CD4-positive, alpha-beta T cell (primary cell): ENCODE measurements at regions not wholly inside any gene's neighbourhood (a gene's known extent, or its start where the extent isn't known, plus 50 kb on each side); places are given as distances from the start of the nearest gene placed in this dataset.
"Not testable (repeated sequence)": the region's sequence is repeated elsewhere in the genome, so short reads cannot be mapped to it uniquely, and the experiment has no call there.

Source experiments
- ATAC-seq: fragments of 200-7000 bp; cut with Tn5 transposase; one replicate; pipeline ENCODE4 v1.10.0; 2022; ENCODE audit warnings: mild to moderate bottlenecking; ENCODE audit not compliant: poor library complexity
- CTCF ChIA-PET: fragments of 350-600 bp; sonication (Branson Sonifier 250); formaldehyde crosslinking; loops from one replicate; lab custom pipeline; 2021; ENCODE audit warnings: antibody characterized with exemption, inconsistent platforms; lab: Charles Lee
- POLR2A ChIA-PET: fragments of 350-600 bp; sonication (Branson Sonifier 250); formaldehyde crosslinking; loops from one replicate; lab custom pipeline; 2021; ENCODE audit warnings: antibody characterized with exemption, inconsistent platforms; lab: Charles Lee
- DNase-seq, 14 experiments: peaks; one replicate each; pipeline ENCODE4 v3.0.0-alpha.2; 2013 to 2020; ENCODE audit warnings: mixed read lengths in 2 of 14
- H3K27ac ChIP-seq, 2 donors: one replicate each; pipeline versions ENCODE4 v1.5.1 to v1.7.0; 2013; ENCODE audit warnings: low read length in 2 of 2, low read depth in 1 of 2, mild to moderate bottlenecking in 1 of 2
- H3K27me3 ChIP-seq, 2 experiments: 1 replicate in 1 of 2; 2 replicates in 1 of 2; pipeline versions ENCODE4 v1.6.1 to v1.7.0; 2013; ENCODE audit warnings: low read length in 2 of 2, control low read depth in 1 of 2, mild to moderate bottlenecking in 1 of 2, moderate library complexity in 1 of 2; ENCODE audit not compliant: insufficient read depth in 2 of 2, control insufficient read depth in 1 of 2
- H3K36me3 ChIP-seq: one replicate; pipeline ENCODE4 v1.6.1; 2013; ENCODE audit warnings: low read length, control low read depth; ENCODE audit not compliant: insufficient read depth
- H3K4me1 ChIP-seq: one replicate; pipeline ENCODE4 v1.6.1; 2013; ENCODE audit warnings: low read length, control low read depth; ENCODE audit not compliant: insufficient read depth
- H3K4me3 ChIP-seq: one replicate; pipeline ENCODE4 v1.5.1; 2013; ENCODE audit warnings: mild to moderate bottlenecking, low read length, moderate library complexity
- H3K9me3 ChIP-seq, 2 experiments: 1 replicate in 1 of 2; 2 replicates in 1 of 2; pipeline versions ENCODE4 v1.6.1 to v1.7.0; 2013; ENCODE audit warnings: low read length in 2 of 2, mild to moderate bottlenecking in 2 of 2, control low read depth in 1 of 2, moderate library complexity in 1 of 2; ENCODE audit not compliant: control insufficient read depth in 1 of 2, insufficient read depth in 1 of 2
- H3K27ac Mint-ChIP-seq: one replicate; pipeline ENCODE4 v1.8.0; 2020; ENCODE audit warnings: mixed read lengths
- H3K27me3 Mint-ChIP-seq: one replicate; pipeline ENCODE4 v1.8.0; 2021; ENCODE audit warnings: mixed read lengths
- H3K36me3 Mint-ChIP-seq: one replicate; pipeline ENCODE4 v1.8.0; 2021; ENCODE audit warnings: low read depth, mixed read lengths
- H3K4me1 Mint-ChIP-seq: one replicate; pipeline ENCODE4 v1.8.0; 2021; ENCODE audit warnings: low read depth, mixed read lengths
- H3K4me3 Mint-ChIP-seq: one replicate; pipeline ENCODE4 v1.8.0; 2020; ENCODE audit warnings: mild to moderate bottlenecking, mixed read lengths
- H3K9me3 Mint-ChIP-seq: one replicate; pipeline ENCODE4 v1.8.0; 2020; ENCODE audit warnings: mixed read lengths
- intact Hi-C, 2 experiments: fragments of 100-400 bp; cut with DNase I in 1 of 2; cut with micrococcal nuclease in 1 of 2; formaldehyde crosslinking; loops; one replicate each; pipeline versions ENCODE4 v1.15.1 to v1.9.0; 2023 to 2025; cut with DNase I, micrococcal nuclease
- TF ChIP-seq, protein P1 (sequence below): fragments of 200-600 bp; IDR thresholded peaks from one replicate; pipeline ENCODE4 v1.8.0; 2022; ENCODE audit warnings: antibody characterized with exemption, mild to moderate bottlenecking

DNA sequence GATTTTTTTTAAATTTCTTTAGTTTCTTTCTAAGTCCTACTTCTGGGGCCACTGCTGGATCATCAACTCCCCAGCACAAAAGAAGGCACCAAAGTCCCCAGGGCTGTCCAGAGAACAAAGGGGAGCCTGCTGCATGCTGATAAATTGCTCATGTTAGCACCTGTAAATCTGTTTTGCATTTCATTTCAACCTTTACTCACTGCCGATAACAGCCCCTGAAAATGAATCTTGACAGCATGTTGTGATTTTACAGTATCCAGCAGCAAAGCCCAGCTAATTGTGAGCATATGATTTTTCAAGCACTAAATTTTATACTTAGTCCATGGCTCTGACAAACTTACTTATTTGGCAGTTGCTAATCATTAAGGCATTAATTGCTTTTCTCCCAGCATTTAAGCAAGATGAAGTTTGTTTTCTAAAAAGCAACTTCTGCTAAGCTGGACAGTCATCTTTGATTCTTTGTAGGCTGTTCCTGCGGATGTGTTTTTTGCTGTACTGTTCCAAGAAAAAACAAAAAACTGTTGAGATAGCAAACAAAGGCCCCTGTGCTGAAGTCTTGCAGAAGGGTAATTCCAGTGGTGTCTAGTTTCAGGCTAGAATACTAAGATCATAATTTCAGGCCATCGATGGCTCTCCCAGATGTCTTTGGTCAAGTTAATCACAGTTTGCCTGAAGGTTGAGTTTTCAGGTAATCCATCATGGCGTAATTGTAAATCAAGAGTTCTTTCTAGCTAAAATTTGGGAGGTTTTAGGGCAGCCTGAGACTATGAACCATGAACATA is 73.1 kb upstream of the GAS1 start:
- Histone ChIP-seq H3K27me3 (peaks cover 0 to under 1% of the 10 kb centered on the region in 2 experiments), H3K4me3 (no peak overlapping the region), H3K36me3 (no peaks in the 10 kb centered on the region), H3K4me1 (no peaks in the 10 kb centered on the region), H3K27ac (no peak overlapping the region), H3K9me3 (peaks cover 0 to 3% of the 10 kb centered on the region in 2 experiments)
- peaks cover 21% of the 10 kb centered on the region for H3K27me3 Mint-ChIP-seq
- ChIA-PET CTCF (no interaction called here), POLR2A (no interaction called here)
- no peaks in the 10 kb centered on the region for H3K9me3 Mint-ChIP-seq
- TF ChIP-seq, protein P1, sequence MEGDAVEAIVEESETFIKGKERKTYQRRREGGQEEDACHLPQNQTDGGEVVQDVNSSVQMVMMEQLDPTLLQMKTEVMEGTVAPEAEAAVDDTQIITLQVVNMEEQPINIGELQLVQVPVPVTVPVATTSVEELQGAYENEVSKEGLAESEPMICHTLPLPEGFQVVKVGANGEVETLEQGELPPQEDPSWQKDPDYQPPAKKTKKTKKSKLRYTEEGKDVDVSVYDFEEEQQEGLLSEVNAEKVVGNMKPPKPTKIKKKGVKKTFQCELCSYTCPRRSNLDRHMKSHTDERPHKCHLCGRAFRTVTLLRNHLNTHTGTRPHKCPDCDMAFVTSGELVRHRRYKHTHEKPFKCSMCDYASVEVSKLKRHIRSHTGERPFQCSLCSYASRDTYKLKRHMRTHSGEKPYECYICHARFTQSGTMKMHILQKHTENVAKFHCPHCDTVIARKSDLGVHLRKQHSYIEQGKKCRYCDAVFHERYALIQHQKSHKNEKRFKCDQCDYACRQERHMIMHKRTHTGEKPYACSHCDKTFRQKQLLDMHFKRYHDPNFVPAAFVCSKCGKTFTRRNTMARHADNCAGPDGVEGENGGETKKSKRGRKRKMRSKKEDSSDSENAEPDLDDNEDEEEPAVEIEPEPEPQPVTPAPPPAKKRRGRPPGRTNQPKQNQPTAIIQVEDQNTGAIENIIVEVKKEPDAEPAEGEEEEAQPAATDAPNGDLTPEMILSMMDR: no peak
- H3K4me1 Mint-ChIP-seq: no peaks in the 10 kb centered on the region
- DNase-seq (no peak), ATAC-seq (no peak)
- intact Hi-C loops: no loop called here
- H3K27ac Mint-ChIP-seq: no peak overlapping the region
- H3K4me3 Mint-ChIP-seq: no peak overlapping the region
- no peaks in the 10 kb centered on the region for H3K36me3 Mint-ChIP-seq

GRCh38 chr9:87022178-87022577 is 74.9 kb upstream of the GAS1 start:
- no peaks in the 10 kb centered on the region for H3K9me3 Mint-ChIP-seq
- no peak for ATAC-seq
- CTCF ChIA-PET: no interaction called here
- no peak overlapping the region for H3K27ac ChIP-seq
- no peaks in the 10 kb centered on the region for H3K27me3 ChIP-seq
- no peaks in the 10 kb centered on the region for H3K4me1 ChIP-seq
- H3K4me3 Mint-ChIP-seq: no peak overlapping the region
- H3K27ac Mint-ChIP-seq: no peak overlapping the region
- intact Hi-C loops: no loop called here
- H3K36me3 Mint-ChIP-seq: no peaks in the 10 kb centered on the region
- H3K9me3 ChIP-seq: no peaks in the 10 kb centered on the region
- POLR2A ChIA-PET: no interaction called here
- no peak overlapping the region for H3K4me3 ChIP-seq
- H3K36me3 ChIP-seq: no peaks in the 10 kb centered on the region
- no peak for DNase-seq
- TF ChIP-seq, protein P1: no peak
- H3K27me3 Mint-ChIP-seq: peaks cover 31% of the 10 kb centered on the region
- H3K4me1 Mint-ChIP-seq: no peaks in the 10 kb centered on the region

- no peaks in the 10 kb centered on the region for H3K4me1 Mint-ChIP-seq
- peaks cover 2% of the 10 kb centered on the region for H3K9me3 Mint-ChIP-seq
- H3K4me1 ChIP-seq: no peaks in the 10 kb centered on the region
- H3K36me3 ChIP-seq: no peaks in the 10 kb centered on the region
- intact Hi-C loops: no loop called here
- H3K27me3 Mint-ChIP-seq: peaks cover 31% of the 10 kb centered on the region
- DNase-seq (no peak), ATAC-seq (no peak)
- ChIA-PET POLR2A (no interaction called here), CTCF (no interaction called here)
- TF ChIP-seq, protein P1: no peak
- no peak overlapping the region for H3K4me3 ChIP-seq
- no peaks in the 10 kb centered on the region for H3K27me3 ChIP-seq
- no peak overlapping the region for H3K27ac ChIP-seq
- H3K4me3 Mint-ChIP-seq: no peak overlapping the region
- H3K27ac Mint-ChIP-seq: no peak overlapping the region
- H3K9me3 ChIP-seq: no peaks in the 10 kb centered on the region
- H3K36me3 Mint-ChIP-seq: no peaks in the 10 kb centered on the region
These were observed 78.9 kb upstream of the GAS1 start for GRCh38 chr9:87026204-87026603.

GRCh38 chr9:87028836-87029235 is 81.5 kb upstream of the GAS1 start:
- DNase-seq, POLR2A ChIA-PET, H3K4me3 ChIP-seq, intact Hi-C loops, H3K4me1 ChIP-seq, H3K9me3 Mint-ChIP-seq, H3K36me3 Mint-ChIP-seq, H3K4me1 Mint-ChIP-seq, H3K4me3 Mint-ChIP-seq, H3K36me3 ChIP-seq, H3K27ac Mint-ChIP-seq, H3K27ac ChIP-seq, H3K27me3 ChIP-seq, CTCF ChIA-PET, H3K9me3 ChIP-seq, ATAC-seq: not testable (repeated sequence)
- H3K27me3 Mint-ChIP-seq: peaks cover 18% of the 10 kb centered on the region
